IPS-18c (cell line): ENCODE measurements at regions not wholly inside any gene's neighbourhood (a gene's known extent, or its start where the extent isn't known, plus 50 kb on each side); places are given as distances from the start of the nearest gene placed in this dataset.
"Not testable (repeated sequence)": the region's sequence is repeated elsewhere in the genome, so short reads cannot be mapped to it uniquely, and the experiment has no call there.

Source experiments
- H3K4me3 ChIP-seq: 2 replicates; pipeline ENCODE4 v1.7.0; 2013; ENCODE audit warnings: low read depth, mild to moderate bottlenecking, low read length, moderate library complexity; ENCODE audit not compliant: insufficient read depth
- H3K9me3 ChIP-seq: one replicate; pipeline ENCODE4 v1.6.1; 2013; ENCODE audit warnings: mild to moderate bottlenecking, low read length, moderate library complexity; ENCODE audit not compliant: control insufficient read depth, insufficient read depth

DNA sequence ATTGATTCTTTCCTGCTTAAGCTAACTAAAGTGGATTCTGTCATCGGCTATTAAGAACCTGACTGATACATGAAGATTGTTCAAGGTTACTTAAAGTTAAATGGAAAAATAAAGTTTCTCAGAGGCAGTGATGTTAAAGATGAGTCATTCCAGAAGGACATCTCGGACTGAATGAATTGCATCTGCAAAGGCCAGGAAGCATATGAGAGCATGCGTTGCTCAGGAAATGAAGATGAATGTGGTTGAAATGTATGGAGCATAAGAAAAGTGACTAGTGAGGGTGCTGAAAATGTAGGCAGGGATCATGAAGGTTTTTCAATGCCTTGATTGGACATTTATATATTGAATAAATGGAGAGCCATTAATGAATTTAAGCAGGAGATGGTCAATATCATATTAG, 133.9 kb upstream of the GHITM start:
- no peak overlapping the region for H3K4me3 ChIP-seq
- H3K9me3 ChIP-seq, result no peaks in the 10 kb centered on the region

DNA sequence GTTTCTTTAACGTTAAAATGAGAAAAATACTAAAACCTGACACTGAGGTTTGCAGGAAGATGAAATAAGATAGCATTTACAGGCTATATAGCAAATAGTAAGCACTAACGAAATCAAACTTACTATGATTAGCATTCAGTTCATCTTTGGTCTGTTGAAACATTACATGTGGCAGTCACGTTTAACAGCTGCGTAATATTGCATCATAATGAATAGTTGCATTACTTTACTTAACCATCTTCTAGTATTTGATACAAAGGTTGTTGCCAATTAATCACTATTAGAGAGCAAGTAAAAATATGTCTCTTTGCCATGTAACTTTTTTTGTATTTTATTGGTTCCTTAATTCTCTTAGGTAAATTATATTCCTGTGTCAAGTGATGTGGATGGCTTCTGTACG, 131.8 kb upstream of the GHITM start:
- H3K9me3 ChIP-seq, result no peaks in the 10 kb centered on the region
- H3K4me3 ChIP-seq, result no peak overlapping the region

DNA sequence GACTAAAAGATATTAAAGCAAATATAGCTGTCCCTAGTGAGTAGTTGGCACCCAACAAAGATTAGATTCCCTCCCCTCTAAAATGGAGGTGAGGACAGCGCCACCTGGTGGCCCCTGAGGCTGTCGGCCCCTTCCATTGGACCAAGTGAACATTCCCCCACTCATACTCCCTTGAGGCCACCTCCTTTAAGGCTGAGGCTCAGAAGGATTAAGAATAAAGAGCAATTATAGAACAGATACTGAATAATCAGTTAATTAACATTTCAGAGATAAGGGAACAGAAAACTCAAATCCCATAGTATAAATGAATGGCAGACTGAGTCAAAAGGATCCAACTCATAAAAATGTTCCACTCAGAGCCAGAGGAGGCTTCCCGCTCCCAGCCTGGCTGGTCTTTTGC, 130.4 kb upstream of the GHITM start:
- Histone ChIP-seq H3K4me3 (no peak overlapping the region), H3K9me3 (no peaks in the 10 kb centered on the region)

GRCh38 chr10:84012431-84012830, 126.9 kb upstream of the GHITM start:
- Histone ChIP-seq H3K4me3 (no peak overlapping the region), H3K9me3 (no peaks in the 10 kb centered on the region)

GRCh38 chr10:84012831-84013458, 126.4 kb upstream of the GHITM start:
- no peak overlapping the region for H3K4me3 ChIP-seq
- H3K9me3 ChIP-seq, result no peaks in the 10 kb centered on the region

DNA sequence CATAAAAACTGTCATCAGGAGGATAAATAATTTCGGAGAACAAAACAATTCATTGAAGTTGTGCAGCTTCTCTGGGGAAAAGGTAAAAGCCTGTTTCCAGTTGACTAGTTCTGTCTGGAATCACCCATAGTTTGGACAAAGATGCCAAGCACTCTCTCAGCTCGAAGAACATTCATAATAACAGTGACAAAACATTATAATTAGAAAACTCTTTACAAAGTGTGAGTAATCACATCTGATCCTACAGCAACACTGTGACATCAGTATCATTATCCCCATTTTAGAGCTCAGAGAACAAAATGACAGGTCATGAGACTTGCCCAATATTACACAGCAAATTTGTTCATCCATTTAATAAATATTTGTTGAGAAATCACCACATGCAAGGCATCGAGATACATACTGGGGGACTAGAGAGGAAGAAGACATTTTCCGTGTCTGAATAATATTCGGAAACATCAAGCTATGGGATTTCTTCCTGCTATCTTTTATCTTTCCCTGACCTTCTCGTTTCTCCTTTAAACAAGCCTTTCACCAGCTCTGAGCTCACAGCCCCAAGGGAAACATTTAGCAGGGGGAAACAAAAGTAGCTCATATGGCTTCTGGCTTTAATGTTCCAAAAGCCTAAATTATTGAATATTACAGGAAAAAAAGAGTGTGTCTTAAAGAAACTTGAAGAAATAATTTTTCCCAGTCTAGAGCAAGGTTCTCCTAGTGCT, 123.3 kb upstream of the GHITM start:
- H3K9me3 ChIP-seq, result no peaks in the 10 kb centered on the region
- no peak overlapping the region for H3K4me3 ChIP-seq

DNA sequence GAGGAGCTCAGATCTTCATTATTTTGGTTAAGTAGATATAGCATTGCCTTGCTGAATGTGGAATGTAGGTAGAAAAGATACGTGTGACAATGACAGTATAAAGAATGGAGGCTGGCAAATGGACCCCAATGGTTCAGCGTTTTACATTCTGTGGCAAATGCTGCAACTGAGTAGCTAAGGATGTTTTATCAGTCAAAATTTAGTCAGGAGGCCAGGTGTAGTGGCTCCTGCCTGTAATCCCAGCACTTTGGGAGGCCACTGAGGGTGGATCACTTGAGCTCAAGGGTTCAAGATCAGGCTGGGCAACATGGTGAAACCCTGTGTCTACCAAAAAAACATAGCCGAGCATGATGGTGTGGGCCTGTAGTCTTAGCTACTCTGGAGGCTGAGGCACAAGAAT, 120.5 kb upstream of the GHITM start:
- no peak overlapping the region for H3K4me3 ChIP-seq

GRCh38 chr10:84019854-84020458, 119.4 kb upstream of the GHITM start:
- not testable (repeated sequence) for H3K9me3 ChIP-seq, H3K4me3 ChIP-seq

More for the DNA sequence above, 120.5 kb upstream of the GHITM start:
- H3K9me3 ChIP-seq, result no peaks in the 10 kb centered on the region

- Histone ChIP-seq H3K9me3 (no peaks in the 10 kb centered on the region), H3K4me3 (no peak overlapping the region)
Observed at GRCh38 chr10:84026821-84027257, 112.5 kb upstream of the GHITM start.

DNA sequence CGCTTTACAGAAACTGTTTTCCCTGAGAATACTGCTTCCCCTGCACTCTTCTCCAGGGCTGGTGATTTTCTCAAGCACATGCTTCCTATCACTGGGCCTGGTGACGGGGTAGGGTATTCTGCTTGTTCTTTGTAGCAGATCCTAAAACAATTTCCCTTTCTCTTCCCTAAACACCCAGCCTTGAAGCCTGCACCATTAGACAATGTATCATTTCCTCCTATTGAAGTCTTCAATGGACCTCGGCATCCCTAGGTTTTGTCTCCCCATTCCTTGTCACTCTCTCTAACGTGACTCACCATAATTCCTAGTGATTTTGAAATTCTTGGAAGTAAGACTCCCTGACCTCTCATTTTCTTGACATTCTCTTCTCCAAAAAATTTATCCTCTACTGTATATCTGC, 109.5 kb upstream of the GHITM start:
- H3K4me3 ChIP-seq, result no peak overlapping the region
- H3K9me3 ChIP-seq, result no peaks in the 10 kb centered on the region

DNA sequence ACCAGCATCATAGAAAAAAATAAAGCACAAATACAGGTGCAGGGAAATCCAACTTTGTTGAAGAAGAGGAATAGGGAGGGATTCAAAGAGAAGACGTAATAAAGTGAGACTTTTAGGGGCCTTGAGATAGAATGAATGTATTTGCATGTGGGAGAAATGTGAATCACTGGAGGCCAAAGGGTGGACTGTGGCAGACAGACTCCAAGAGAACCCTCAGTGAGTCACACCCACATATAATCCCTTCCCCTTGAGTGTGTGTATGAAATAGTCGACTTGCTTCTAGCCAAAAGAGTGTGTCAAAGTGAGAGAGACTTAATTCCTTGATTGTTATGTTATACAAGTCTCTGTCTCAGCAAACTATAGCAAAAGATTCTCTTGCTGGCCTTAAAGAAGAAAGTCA, 101.3 kb upstream of the GHITM start:
- H3K9me3 ChIP-seq, result peaks cover 2% of the 10 kb centered on the region
- H3K4me3 ChIP-seq, result no peak overlapping the region

DNA sequence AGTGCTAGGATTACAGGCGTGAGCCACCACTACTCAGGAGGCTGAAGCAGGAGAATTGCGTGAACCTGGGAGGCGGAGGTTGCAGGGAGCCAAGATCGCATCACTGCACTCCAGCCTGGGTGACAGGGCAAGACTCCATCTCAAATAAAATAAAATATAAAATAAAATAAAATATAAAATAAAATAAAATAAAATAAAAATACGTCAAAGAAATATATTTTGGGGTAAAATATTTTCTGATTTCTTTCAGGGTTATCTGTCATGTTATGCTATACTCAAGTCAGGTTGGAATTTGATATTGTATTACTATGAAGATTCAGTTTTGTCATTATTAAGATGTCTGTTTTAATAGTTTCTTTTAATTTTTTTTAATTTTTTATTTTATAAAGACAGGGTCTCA, 99.4 kb upstream of the GHITM start:
- peaks cover 2% of the 10 kb centered on the region for H3K9me3 ChIP-seq
- H3K4me3 ChIP-seq, result no peak overlapping the region

GRCh38 chr10:84047258-84048010, 91.9 kb upstream of the GHITM start:
- no peak overlapping the region for H3K4me3 ChIP-seq

GRCh38 chr10:84049645-84050011, 89.7 kb upstream of the GHITM start:
- Histone ChIP-seq H3K9me3 (no peaks in the 10 kb centered on the region), H3K4me3 (no peak overlapping the region)

More at GRCh38 chr10:84047258-84048010, 91.9 kb upstream of the GHITM start:
- H3K9me3 ChIP-seq, result no peaks in the 10 kb centered on the region

- no peaks in the 10 kb centered on the region for H3K9me3 ChIP-seq
- no peak overlapping the region for H3K4me3 ChIP-seq
Observed at GRCh38 chr10:84053626-84054025, 85.7 kb upstream of the GHITM start.

DNA sequence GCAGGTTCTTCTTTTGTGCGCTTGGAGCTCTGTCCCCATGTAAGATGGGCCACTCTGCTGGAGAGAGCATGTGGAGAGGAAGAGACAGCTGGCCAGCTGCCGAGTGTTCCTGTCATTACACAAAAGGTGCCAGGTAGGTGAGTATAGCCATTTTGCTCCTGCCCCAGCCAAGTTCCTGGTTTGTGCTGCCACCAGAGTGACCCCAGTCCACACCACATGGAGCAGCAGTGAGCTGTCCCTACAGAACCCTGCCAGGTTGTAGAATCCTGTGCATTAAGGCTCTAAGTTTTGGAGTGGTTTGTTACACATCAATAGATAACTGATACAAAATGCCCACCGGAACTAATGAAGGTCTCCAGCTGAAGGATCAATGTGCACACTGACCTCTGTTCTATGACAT, 84.6 kb upstream of the GHITM start:
- Histone ChIP-seq H3K4me3 (no peak overlapping the region), H3K9me3 (no peaks in the 10 kb centered on the region)

- H3K9me3 ChIP-seq, result peaks cover 2% of the 10 kb centered on the region
- H3K4me3 ChIP-seq, result no peak overlapping the region
Observed at GRCh38 chr10:84059526-84059925, 79.8 kb upstream of the GHITM start.

DNA sequence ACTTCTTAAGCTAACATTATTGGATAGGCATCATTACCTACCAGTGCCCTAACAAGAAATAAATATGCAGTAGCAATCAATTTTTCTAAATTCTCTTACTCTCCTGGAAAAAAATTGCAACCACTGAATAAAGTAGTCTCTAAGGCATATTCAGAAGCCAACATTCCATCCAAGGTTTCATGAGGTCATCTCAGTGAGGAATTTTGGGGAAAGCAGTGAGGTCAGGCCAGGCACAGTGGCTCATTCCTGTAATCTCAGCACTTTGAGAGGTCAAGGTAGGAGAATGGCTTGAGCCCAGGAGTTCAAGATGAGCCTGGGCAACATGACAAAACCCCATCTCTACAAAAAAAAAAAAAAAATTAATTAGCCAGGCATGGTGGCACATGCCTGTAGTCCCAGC, 75.9 kb upstream of the GHITM start:
- H3K9me3 ChIP-seq, result peaks cover 2% of the 10 kb centered on the region
- H3K4me3 ChIP-seq, result no peak overlapping the region
